Activated CD8-positive, alpha-beta T cell treated with anti-CD3 and anti-CD28 coated beads, Interleukin-2, amount 10 ng/mL, durations not matched to agents 7 days and 5 days (primary cell): ENCODE measurements at regions not wholly inside any gene's neighbourhood (a gene's known extent, or its start where the extent isn't known, plus 50 kb on each side); places are given as distances from the start of the nearest gene placed in this dataset.

Experiments
- ATAC-seq: fragments of 150-1000 bp; cut with Tn5 transposase; one replicate; pipeline ENCODE4 v1.10.0; 2021; ENCODE audit warnings: moderate library complexity
- CTCF ChIA-PET: fragments of 350-600 bp; sonication (Branson Sonifier 250); formaldehyde crosslinking; loops from one replicate; lab custom pipeline; 2021; ENCODE audit warnings: antibody characterized with exemption; lab: Charles Lee
- POLR2A ChIA-PET: fragments of 350-600 bp; sonication (Branson Sonifier 250); formaldehyde crosslinking; loops from one replicate; lab custom pipeline; 2021; ENCODE audit warnings: antibody characterized with exemption; lab: Charles Lee
- DNase-seq: peaks from one replicate; pipeline ENCODE4 v3.0.0-alpha.2; 2020
- H3K27ac Mint-ChIP-seq: one replicate; pipeline ENCODE4 v1.8.0; 2021; ENCODE audit warnings: mild to moderate bottlenecking, mixed read lengths
- H3K27me3 Mint-ChIP-seq: one replicate; pipeline ENCODE4 v1.8.0; 2021; ENCODE audit warnings: low read depth, mixed read lengths
- H3K36me3 Mint-ChIP-seq: one replicate; pipeline ENCODE4 v1.8.0; 2021; ENCODE audit warnings: low read depth, mixed read lengths
- H3K4me1 Mint-ChIP-seq: one replicate; pipeline ENCODE4 v1.8.0; 2021; ENCODE audit warnings: low read depth, mixed read lengths
- H3K4me3 Mint-ChIP-seq: one replicate; pipeline ENCODE4 v1.8.0; 2021; ENCODE audit warnings: mild to moderate bottlenecking, mixed read lengths
- H3K9me3 Mint-ChIP-seq: one replicate; pipeline ENCODE4 v1.8.0; 2022; ENCODE audit warnings: mixed read lengths; ENCODE audit not compliant: insufficient read depth

DNA sequence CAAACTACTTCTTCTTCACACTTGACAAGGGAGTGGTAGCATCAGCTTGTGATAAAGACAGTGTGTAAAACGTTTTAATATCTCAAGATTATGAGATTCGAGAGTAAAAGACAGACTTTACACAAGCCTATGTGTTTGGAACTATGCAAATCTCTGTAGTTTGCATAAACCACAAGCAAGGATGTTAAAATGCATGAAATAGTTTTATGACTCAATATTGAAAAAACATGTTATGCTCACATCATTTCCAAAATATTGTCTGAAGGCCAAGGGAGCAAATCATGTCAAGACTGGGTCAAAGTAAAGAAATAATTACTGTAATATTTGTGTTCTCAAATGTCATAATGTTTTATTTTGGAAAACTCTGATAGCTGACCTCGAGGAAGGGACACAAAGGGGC is 316.8 kb upstream of the KLF12 start:
- H3K4me3 Mint-ChIP-seq, result no peak overlapping the region
- no peaks in the 10 kb centered on the region for H3K4me1 Mint-ChIP-seq
- no peaks in the 10 kb centered on the region for H3K36me3 Mint-ChIP-seq
- H3K27me3 Mint-ChIP-seq, result no peaks in the 10 kb centered on the region
- ATAC-seq (no peak), DNase-seq (no peak)
- POLR2A ChIA-PET, result no interaction called here
- CTCF ChIA-PET, result no interaction called here
- H3K27ac Mint-ChIP-seq, result no peak overlapping the region
- peaks cover 3% of the 10 kb centered on the region for H3K9me3 Mint-ChIP-seq

GRCh38 chr13:74450525-74450845 is 316.3 kb upstream of the KLF12 start:
- ChIA-PET POLR2A (no interaction called here), CTCF (interaction anchor here (0.7 kb wide), 1 partner anchor 13 kb away, joined by 3 read pairs; no protein-coding TSS in a partner anchor)
- Mint-ChIP-seq H3K27me3 (no peaks in the 10 kb centered on the region), H3K36me3 (no peaks in the 10 kb centered on the region), H3K4me1 (no peaks in the 10 kb centered on the region), H3K27ac (no peak overlapping the region), H3K4me3 (no peak overlapping the region), H3K9me3 (peaks cover 3% of the 10 kb centered on the region)
- ATAC-seq (no peak), DNase-seq (no peak)

- POLR2A ChIA-PET, result no interaction called here
- Mint-ChIP-seq H3K36me3 (no peaks in the 10 kb centered on the region), H3K27me3 (no peaks in the 10 kb centered on the region), H3K27ac (no peak overlapping the region), H3K9me3 (peaks cover 3% of the 10 kb centered on the region), H3K4me3 (no peak overlapping the region), H3K4me1 (no peaks in the 10 kb centered on the region)
- no peak for ATAC-seq
- no peak for DNase-seq
- CTCF ChIA-PET, result interaction anchor here (0.7 kb wide), 1 partner anchor 14 kb away, joined by 3 read pairs; no protein-coding TSS in a partner anchor
Measured at GRCh38 chr13:74449811-74450524, 315.8 kb upstream of the KLF12 start.

- POLR2A ChIA-PET, result no interaction called here
- H3K4me1 Mint-ChIP-seq, result no peaks in the 10 kb centered on the region
- H3K9me3 Mint-ChIP-seq, result peaks cover 8% of the 10 kb centered on the region
- no peaks in the 10 kb centered on the region for H3K27me3 Mint-ChIP-seq
- DNase-seq (no peak), ATAC-seq (no peak)
- H3K4me3 Mint-ChIP-seq, result no peak overlapping the region
- H3K27ac Mint-ChIP-seq, result no peak overlapping the region
- no peaks in the 10 kb centered on the region for H3K36me3 Mint-ChIP-seq
- CTCF ChIA-PET, result interaction anchor here (0.6 to 0.8 kb wide), 2 partner anchors 17 to 1245 kb away, joined by 3 read pairs; no protein-coding TSS in a partner anchor
Measured at GRCh38 chr13:74444864-74445479, 310.8 kb upstream of the KLF12 start.

- POLR2A ChIA-PET, result no interaction called here
- Mint-ChIP-seq H3K27ac (no peak overlapping the region), H3K36me3 (no peaks in the 10 kb centered on the region), H3K27me3 (no peaks in the 10 kb centered on the region), H3K4me1 (no peaks in the 10 kb centered on the region), H3K9me3 (peaks cover 8% of the 10 kb centered on the region), H3K4me3 (no peak overlapping the region)
- ATAC-seq (no peak), DNase-seq (no peak)
- CTCF ChIA-PET, result interaction anchor here (0.8 kb wide), 1 partner anchor 18 kb away, joined by 3 read pairs; no protein-coding TSS in a partner anchor
Measured at GRCh38 chr13:74444161-74444571, 310.0 kb upstream of the KLF12 start.

DNA sequence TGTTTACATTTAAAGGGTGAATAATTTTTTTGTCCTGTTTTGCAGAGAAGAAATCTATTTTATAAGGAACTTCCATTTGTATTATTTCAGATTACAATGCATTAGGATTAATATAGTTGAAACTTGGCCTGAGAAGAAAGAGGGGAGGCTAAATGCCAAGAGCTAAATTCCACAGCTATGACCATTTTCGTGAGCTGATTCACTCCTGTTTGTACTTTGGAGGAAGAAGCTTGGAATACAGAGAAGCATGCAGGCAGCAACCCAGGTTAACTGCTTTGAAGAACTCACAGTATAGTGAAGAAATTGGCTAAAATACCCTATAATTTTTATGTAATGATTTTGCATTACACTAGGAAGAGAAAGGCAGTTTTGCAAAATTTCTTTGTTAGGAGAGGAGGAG is 309.4 kb upstream of the KLF12 start:
- ChIA-PET POLR2A (no interaction called here), CTCF (no interaction called here)
- no peak for DNase-seq
- Mint-ChIP-seq H3K27me3 (no peaks in the 10 kb centered on the region), H3K27ac (no peak overlapping the region), H3K4me1 (no peaks in the 10 kb centered on the region), H3K4me3 (no peak overlapping the region), H3K36me3 (no peaks in the 10 kb centered on the region), H3K9me3 (peaks cover 5% of the 10 kb centered on the region)
- no peak for ATAC-seq

GRCh38 chr13:74442751-74443150 is 308.5 kb upstream of the KLF12 start:
- Mint-ChIP-seq H3K4me1 (no peaks in the 10 kb centered on the region), H3K27me3 (no peaks in the 10 kb centered on the region), H3K4me3 (no peak overlapping the region), H3K9me3 (peaks cover 5% of the 10 kb centered on the region), H3K27ac (no peak overlapping the region), H3K36me3 (no peaks in the 10 kb centered on the region)
- ChIA-PET POLR2A (no interaction called here), CTCF (no interaction called here)
- no peak for DNase-seq
- ATAC-seq, result no peak

GRCh38 chr13:74438901-74439300 is 304.7 kb upstream of the KLF12 start:
- ChIA-PET CTCF (no interaction called here), POLR2A (no interaction called here)
- ATAC-seq, result no peak
- H3K9me3 Mint-ChIP-seq, result peaks cover 11% of the 10 kb centered on the region
- no peak overlapping the region for H3K4me3 Mint-ChIP-seq
- no peaks in the 10 kb centered on the region for H3K4me1 Mint-ChIP-seq
- DNase-seq, result no peak
- H3K36me3 Mint-ChIP-seq, result no peaks in the 10 kb centered on the region
- no peaks in the 10 kb centered on the region for H3K27me3 Mint-ChIP-seq
- H3K27ac Mint-ChIP-seq, result no peak overlapping the region

DNA sequence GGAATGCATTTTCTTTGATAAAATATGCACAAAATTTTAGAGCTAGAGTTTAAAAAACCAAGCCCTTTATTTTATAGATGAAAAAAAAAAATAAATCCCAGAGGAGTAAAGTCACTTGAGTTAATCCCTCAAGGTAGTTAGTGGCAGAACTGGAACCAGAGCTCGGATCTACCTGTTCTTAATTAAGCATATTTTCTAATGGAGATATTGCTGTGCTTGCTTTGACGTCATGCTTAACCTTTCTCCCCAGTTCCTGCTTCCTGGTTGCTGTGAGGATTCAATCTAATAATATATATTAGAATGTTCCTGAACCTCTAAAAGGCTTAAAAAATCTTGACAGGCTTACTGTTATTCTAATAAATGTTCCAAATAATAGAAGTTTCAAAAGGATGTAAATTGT is 300.6 kb upstream of the KLF12 start:
- no peaks in the 10 kb centered on the region for H3K27me3 Mint-ChIP-seq
- no peaks in the 10 kb centered on the region for H3K4me1 Mint-ChIP-seq
- POLR2A ChIA-PET, result no interaction called here
- H3K4me3 Mint-ChIP-seq, result no peak overlapping the region
- DNase-seq, result no peak
- no peaks in the 10 kb centered on the region for H3K36me3 Mint-ChIP-seq
- H3K27ac Mint-ChIP-seq, result no peak overlapping the region
- no peak for ATAC-seq
- CTCF ChIA-PET, result no interaction called here
- H3K9me3 Mint-ChIP-seq, result peaks cover 6% of the 10 kb centered on the region

- Mint-ChIP-seq H3K36me3 (no peaks in the 10 kb centered on the region), H3K27ac (no peak overlapping the region), H3K27me3 (no peaks in the 10 kb centered on the region), H3K9me3 (peaks cover 3% of the 10 kb centered on the region), H3K4me1 (no peaks in the 10 kb centered on the region), H3K4me3 (no peak overlapping the region)
- no peak for DNase-seq
- no peak for ATAC-seq
- CTCF ChIA-PET, result no interaction called here
- POLR2A ChIA-PET, result no interaction called here
Measured at GRCh38 chr13:74424455-74424854, 290.3 kb upstream of the KLF12 start.

- POLR2A ChIA-PET, result no interaction called here
- DNase-seq (no peak), ATAC-seq (no peak)
- CTCF ChIA-PET, result no interaction called here
- Mint-ChIP-seq H3K36me3 (no peaks in the 10 kb centered on the region), H3K4me3 (no peak overlapping the region), H3K27me3 (no peaks in the 10 kb centered on the region), H3K9me3 (peaks cover 3% of the 10 kb centered on the region), H3K4me1 (no peaks in the 10 kb centered on the region), H3K27ac (no peak overlapping the region)
Measured at GRCh38 chr13:74423434-74423833, 289.2 kb upstream of the KLF12 start.

GRCh38 chr13:74414458-74414857 is 280.3 kb upstream of the KLF12 start:
- H3K4me3 Mint-ChIP-seq, result no peak overlapping the region
- H3K27ac Mint-ChIP-seq, result no peak overlapping the region
- no peaks in the 10 kb centered on the region for H3K27me3 Mint-ChIP-seq
- ChIA-PET CTCF (no interaction called here), POLR2A (no interaction called here)
- no peaks in the 10 kb centered on the region for H3K9me3 Mint-ChIP-seq
- ATAC-seq (no peak), DNase-seq (no peak)
- no peaks in the 10 kb centered on the region for H3K36me3 Mint-ChIP-seq
- no peaks in the 10 kb centered on the region for H3K4me1 Mint-ChIP-seq
